K562 (cell line): ENCODE measurements at regions not wholly inside any gene's neighbourhood (a gene's known extent, or its start where the extent isn't known, plus 50 kb on each side); places are given as distances from the start of the nearest gene placed in this dataset.

Experiments
- ATAC-seq: fragments of 200-7000 bp; cut with Tn5 transposase; 3 replicates; pipeline ENCODE4 v1.9.1; 2020; ENCODE audit warnings: moderate library complexity
- BruUV-seq: library from RNA; stranded (reverse); fragments of 400-500 nt; replicated peaks from 2 replicates; lab custom pipeline; 2021; lab: Mats Ljungman, UMichigan
- CTCF ChIA-PET: fragments of 300-600 bp; formaldehyde crosslinking; extraction: SDS; loops from one replicate; lab custom pipeline; 2021; ENCODE audit warnings: low intra/inter-chr PET ratio; lab: Yijun Ruan, JAX
- POLR2A ChIA-PET: fragments of 300-600, 350-650 bp; sonication (Branson Sonifier 250); formaldehyde crosslinking; extraction: SDS; loops from one replicate; lab custom pipeline; 2021; ENCODE audit warnings: antibody characterized with exemption, inconsistent platforms; lab: Yijun Ruan, JAX
- DNase-seq, 4 experiments: peaks; one replicate each; pipeline versions ENCODE4 v3.0.0 to v3.0.0-alpha.2; 2011 to 2018; ENCODE audit warnings: low spot score in 3 of 4, mixed read lengths in 3 of 4; ENCODE audit errors: extremely low read depth in 1 of 4
- FAIRE-seq: peaks from 2 replicates; lab custom pipeline; 2011; peaks lifted over from hg19 to GRCh38; lab: Jason Lieb, UNC
- H2AFZ ChIP-seq: 2 replicates; pipeline ENCODE4 v1.6.0; 2011; ENCODE audit warnings: low read depth, low read length, control low read depth, inconsistent platforms
- H3K27ac ChIP-seq: fragments of 200-600 bp; 3 replicates; pipeline ENCODE4 v1.8.0; 2011; ENCODE audit warnings: low read depth, mild to moderate bottlenecking, control low read depth, inconsistent platforms, low read length, moderate library complexity, mixed read lengths; ENCODE audit errors: extremely low read depth
- H3K27me3 ChIP-seq, 2 experiments: fragments of 300-600 bp in 1 of 2; 2 replicates in 1 of 2; 3 replicates in 1 of 2; pipeline versions ENCODE4 v1.6.0 to v1.8.0; 2011; ENCODE audit warnings: inconsistent platforms in 2 of 2, low read length in 2 of 2, mild to moderate bottlenecking in 1 of 2, mixed read lengths in 1 of 2, moderate library complexity in 1 of 2; ENCODE audit not compliant: control insufficient read depth in 2 of 2, insufficient read depth in 2 of 2
- H3K36me3 ChIP-seq: fragments of 300-600 bp; 3 replicates; pipeline ENCODE4 v1.8.0; 2011; ENCODE audit warnings: mild to moderate bottlenecking, low read length, inconsistent platforms; ENCODE audit not compliant: control insufficient read depth, insufficient read depth
- H3K4me1 ChIP-seq, 2 experiments: fragments of 200-600 bp in 1 of 2; replicated peaks in 1 of 2; 2 replicates in 1 of 2; 3 replicates in 1 of 2; pipeline versions ENCODE4 v1.5.1 to v1.8.0; 2011; ENCODE audit warnings: inconsistent platforms in 2 of 2, low read length in 2 of 2, mild to moderate bottlenecking in 1 of 2, mixed read lengths in 1 of 2, moderate library complexity in 1 of 2; ENCODE audit not compliant: control insufficient read depth in 2 of 2, insufficient read depth in 2 of 2
- H3K4me2 ChIP-seq: 2 replicates; pipeline ENCODE4 v1.6.1; 2011; ENCODE audit warnings: low read length, control low read depth, inconsistent platforms, mixed read lengths; ENCODE audit not compliant: insufficient read depth
- H3K4me3 ChIP-seq: fragments of 200-600 bp; sonication (generic), shearing (Covaris generic); 2 replicates; pipeline ENCODE4 v1.5.1; 2016; ENCODE audit warnings: control low read depth, inconsistent platforms
- H3K79me2 ChIP-seq: fragments of 200-600 bp; 3 replicates; pipeline ENCODE4 v1.8.0; 2011; ENCODE audit warnings: low read length, inconsistent platforms; ENCODE audit not compliant: control insufficient read depth, insufficient read depth
- H3K9ac ChIP-seq, 2 experiments: 2 replicates each; pipeline versions ENCODE4 v1.6.0 to v1.6.1; 2011; ENCODE audit warnings: low read depth in 2 of 2, low read length in 2 of 2, control low read depth in 1 of 2, inconsistent platforms in 1 of 2, mild to moderate bottlenecking in 1 of 2, mixed read lengths in 1 of 2; ENCODE audit not compliant: insufficient read depth in 1 of 2
- H3K9me1 ChIP-seq: one replicate; pipeline ENCODE4 v1.6.0; 2011; ENCODE audit warnings: inconsistent platforms, mild to moderate bottlenecking, low read length, moderate library complexity; ENCODE audit not compliant: control insufficient read depth, insufficient read depth
- H3K9me3 ChIP-seq: replicated peaks from 2 replicates; pipeline ENCODE4 v1.5.1; 2011; ENCODE audit warnings: low read depth, low read length, inconsistent platforms; ENCODE audit not compliant: control insufficient read depth, insufficient read depth
- H4K20me1 ChIP-seq: replicated peaks from 2 replicates; pipeline ENCODE4 v1.6.1; 2011; ENCODE audit warnings: low read length, inconsistent platforms, mixed read lengths; ENCODE audit not compliant: control insufficient read depth, insufficient read depth
- ATF6 ChIP-seq: sonication (generic); formaldehyde crosslinking; IDR thresholded peaks from 2 replicates; pipeline ENCODE4 v1.4.0; 2020; ENCODE audit warnings: mild to moderate bottlenecking, missing genetic modification reagents
- CSDE1 ChIP-seq, 2 experiments: fragments of 450-650 bp; IDR thresholded peaks; 2 replicates each; pipeline ENCODE4 v1.6.1; 2016; ENCODE audit warnings: mild to moderate bottlenecking in 1 of 2
- DDX20 ChIP-seq: fragments of 450-650 bp; IDR thresholded peaks from 2 replicates; pipeline ENCODE4 v1.6.1; 2016; ENCODE audit warnings: missing genetic modification characterization, low read depth, mild to moderate bottlenecking, missing compliant biosample characterization, moderate library complexity
- GTF2E2 ChIP-seq: fragments of 200-800 bp; sonication (Bioruptor generic); IDR thresholded peaks from 2 replicates; pipeline ENCODE4 v1.6.1; 2016; ENCODE audit warnings: missing genetic modification characterization, missing compliant biosample characterization
- HEY1 ChIP-seq: fragments of 250-450 bp; sonication (Bioruptor Pico); IDR thresholded peaks from 2 replicates; pipeline ENCODE4 v1.5.0; 2020; ENCODE audit warnings: mild to moderate bottlenecking, moderate library complexity, borderline replicate concordance
- PATZ1 ChIP-seq: fragments of 250-450 bp; sonication (Bioruptor Pico); IDR thresholded peaks from 2 replicates; pipeline ENCODE4 v1.5.0; 2020; ENCODE audit warnings: mild to moderate bottlenecking, borderline replicate concordance
- SMARCA4 ChIP-seq: fragments of 450-650 bp; IDR thresholded peaks from 2 replicates; pipeline ENCODE4 v1.6.1; 2016
- TFAM ChIP-seq: fragments of 250-450 bp; sonication (Bioruptor Pico); conservative IDR thresholded peaks from 2 replicates; pipeline ENCODE4 v1.5.0; 2021; ENCODE audit warnings: mild to moderate bottlenecking, moderate library complexity
- ZHX1 ChIP-seq: fragments of 150-350 bp; conservative IDR thresholded peaks from 2 replicates; pipeline ENCODE4 v1.6.1; 2014; ENCODE audit warnings: low read length
- ZNF280A ChIP-seq: fragments of 450-650 bp; IDR thresholded peaks from 2 replicates; pipeline ENCODE4 v1.6.1; 2018; ENCODE audit warnings: mild to moderate bottlenecking, low read depth; ENCODE audit not compliant: partially characterized antibody
- ZNF311 ChIP-seq: fragments of 250-450 bp; sonication (Bioruptor Pico); IDR thresholded peaks from 2 replicates; pipeline ENCODE4 v1.4.0; 2020; ENCODE audit warnings: mild to moderate bottlenecking, moderate library complexity
- ZNF384 ChIP-seq: IDR thresholded peaks from 2 replicates; pipeline ENCODE4 v1.6.1; 2012; ENCODE audit warnings: low read depth, low read length, improper control_type of control experiment
- ZNF778 ChIP-seq: fragments of 450-650 bp; formaldehyde crosslinking; IDR thresholded peaks from 2 replicates; pipeline ENCODE4 v1.4.0; 2020; ENCODE audit warnings: mild to moderate bottlenecking, moderate library complexity
- WGBS: fragments of 100-300 bp; shearing (Covaris generic); methylation state at CpG from one replicate; pipeline ENCODE4 v1.1.6; 2016; ENCODE audit warnings: low coverage, mixed read lengths; ENCODE audit not compliant: insufficient coverage; ENCODE audit errors: missing lambda C conversion rate; 5-methylcytosine and 5-hydroxymethylcytosine counted together
- in situ Hi-C: fragments of 300-500 bp; cut with MboI; formaldehyde crosslinking; loops from 4 replicates; pipeline ENCODE4 v1.15.0; 2018; ENCODE audit warnings: inconsistent platforms, mixed read lengths
- intact Hi-C: fragments of 100-400 bp; cut with micrococcal nuclease; formaldehyde crosslinking; loops from 2 replicates; pipeline ENCODE4 v1.14.2; 2022

- ChIA-PET POLR2A (interaction anchor here (0.7 kb wide), 1 partner anchor 78 kb away, joined by 3 read pairs; no protein-coding TSS in a partner anchor), CTCF (interaction anchor here (0.6 kb wide), 1 partner anchor 753 kb away, joined by 3 read pairs; no protein-coding TSS in a partner anchor)
- Histone ChIP-seq H3K4me1 (peaks cover 0 to 3% of the 10 kb centered on the region in 2 experiments; a peak in 1 of 5 replicates), H2AFZ (no peak overlapping the region), H3K4me3 (no peak overlapping the region), H3K27ac (no peak overlapping the region), H3K36me3 (no peaks in the 10 kb centered on the region), H3K9me3 (no peaks in the 10 kb centered on the region), H3K27me3 (peaks cover 6 to 47% of the 10 kb centered on the region in 2 experiments), H3K4me2 (no peak overlapping the region), H3K79me2 (no peaks in the 10 kb centered on the region), H3K9ac (no peak overlapping the region), H4K20me1 (no peaks in the 10 kb centered on the region), H3K9me1 (no peaks in the 10 kb centered on the region)
- FAIRE-seq (peak; percentile 11), DNase-seq (peak in 3 of 4 experiments; percentile 18 to 39 (median 32)), ATAC-seq (peak; percentile 84)
- intact Hi-C loops (loop anchor here (5.0 kb wide), 1 partner anchor 140 kb away; no protein-coding TSS in a partner anchor), in situ Hi-C loops (no loop called here)
- 0% methylated on average over 12 of the region's 13 CpGs for WGBS
- BruUV-seq = no TSS peak
- TF ChIP-seq ZNF778 (CRISPR knock-in tag) (no peak), ATF6 (no peak), DDX20 (no peak), ZNF384 (no peak), ZNF280A (no peak), SMARCA4 (no peak), GTF2E2 (tag) (no peak), TFAM (no peak), ZNF311 (CRISPR knock-in tag) (no peak), PATZ1 (CRISPR knock-in tag) (no peak), HEY1 (CRISPR knock-in tag) (no peak), ZHX1 (no peak), CSDE1 (IDR thresholded peaks at IDR 0.05) (no peak)
Measured at GRCh38 chr5:73312146-73312871, 136.3 kb downstream of the FOXD1 start.
